Osteocyte (in vitro differentiated cells): ENCODE measurements at regions not wholly inside any gene's neighbourhood (a gene's known extent, or its start where the extent isn't known, plus 50 kb on each side); places are given as distances from the start of the nearest gene placed in this dataset.

Experiments used
- DNase-seq: peaks from one replicate; pipeline ENCODE4 v3.0.0; 2021; ENCODE audit warnings: mixed read lengths; ENCODE audit not compliant: unreplicated experiment; ENCODE audit errors: extremely low spot score
- H3K27ac Mint-ChIP-seq: one replicate; pipeline ENCODE4 v1.8.0; 2021; ENCODE audit warnings: mild to moderate bottlenecking, mixed read lengths; ENCODE audit not compliant: unreplicated experiment
- H3K27me3 Mint-ChIP-seq: one replicate; pipeline ENCODE4 v1.8.0; 2021; ENCODE audit warnings: mixed read lengths; ENCODE audit not compliant: unreplicated experiment
- H3K36me3 Mint-ChIP-seq: one replicate; pipeline ENCODE4 v1.8.0; 2021; ENCODE audit warnings: mixed read lengths; ENCODE audit not compliant: unreplicated experiment
- H3K4me1 Mint-ChIP-seq: one replicate; pipeline ENCODE4 v1.8.0; 2021; ENCODE audit warnings: mixed read lengths; ENCODE audit not compliant: unreplicated experiment
- H3K4me3 Mint-ChIP-seq: one replicate; pipeline ENCODE4 v1.8.0; 2021; ENCODE audit warnings: mild to moderate bottlenecking, moderate library complexity, mixed read lengths; ENCODE audit not compliant: unreplicated experiment
- H3K9me3 Mint-ChIP-seq: one replicate; pipeline ENCODE4 v1.8.0; 2021; ENCODE audit warnings: mixed read lengths; ENCODE audit not compliant: unreplicated experiment
- TF ChIP-seq, protein P1 (sequence below): fragments of 200-600 bp; sonication (generic); IDR thresholded peaks from 2 replicates; pipeline ENCODE4 v1.5.0; 2021; ENCODE audit warnings: antibody characterized with exemption, mild to moderate bottlenecking, moderate library complexity

GRCh38 chr3:144754076-144754783, 782.6 kb downstream of the DIPK2A start:
- Mint-ChIP-seq H3K9me3 (peaks cover 4% of the 10 kb centered on the region), H3K27ac (no peak overlapping the region), H3K4me1 (no peaks in the 10 kb centered on the region), H3K36me3 (no peaks in the 10 kb centered on the region), H3K4me3 (no peak overlapping the region), H3K27me3 (no peaks in the 10 kb centered on the region)
- no peak for DNase-seq
- TF ChIP-seq, protein P1, sequence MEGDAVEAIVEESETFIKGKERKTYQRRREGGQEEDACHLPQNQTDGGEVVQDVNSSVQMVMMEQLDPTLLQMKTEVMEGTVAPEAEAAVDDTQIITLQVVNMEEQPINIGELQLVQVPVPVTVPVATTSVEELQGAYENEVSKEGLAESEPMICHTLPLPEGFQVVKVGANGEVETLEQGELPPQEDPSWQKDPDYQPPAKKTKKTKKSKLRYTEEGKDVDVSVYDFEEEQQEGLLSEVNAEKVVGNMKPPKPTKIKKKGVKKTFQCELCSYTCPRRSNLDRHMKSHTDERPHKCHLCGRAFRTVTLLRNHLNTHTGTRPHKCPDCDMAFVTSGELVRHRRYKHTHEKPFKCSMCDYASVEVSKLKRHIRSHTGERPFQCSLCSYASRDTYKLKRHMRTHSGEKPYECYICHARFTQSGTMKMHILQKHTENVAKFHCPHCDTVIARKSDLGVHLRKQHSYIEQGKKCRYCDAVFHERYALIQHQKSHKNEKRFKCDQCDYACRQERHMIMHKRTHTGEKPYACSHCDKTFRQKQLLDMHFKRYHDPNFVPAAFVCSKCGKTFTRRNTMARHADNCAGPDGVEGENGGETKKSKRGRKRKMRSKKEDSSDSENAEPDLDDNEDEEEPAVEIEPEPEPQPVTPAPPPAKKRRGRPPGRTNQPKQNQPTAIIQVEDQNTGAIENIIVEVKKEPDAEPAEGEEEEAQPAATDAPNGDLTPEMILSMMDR, result no peak

DNA sequence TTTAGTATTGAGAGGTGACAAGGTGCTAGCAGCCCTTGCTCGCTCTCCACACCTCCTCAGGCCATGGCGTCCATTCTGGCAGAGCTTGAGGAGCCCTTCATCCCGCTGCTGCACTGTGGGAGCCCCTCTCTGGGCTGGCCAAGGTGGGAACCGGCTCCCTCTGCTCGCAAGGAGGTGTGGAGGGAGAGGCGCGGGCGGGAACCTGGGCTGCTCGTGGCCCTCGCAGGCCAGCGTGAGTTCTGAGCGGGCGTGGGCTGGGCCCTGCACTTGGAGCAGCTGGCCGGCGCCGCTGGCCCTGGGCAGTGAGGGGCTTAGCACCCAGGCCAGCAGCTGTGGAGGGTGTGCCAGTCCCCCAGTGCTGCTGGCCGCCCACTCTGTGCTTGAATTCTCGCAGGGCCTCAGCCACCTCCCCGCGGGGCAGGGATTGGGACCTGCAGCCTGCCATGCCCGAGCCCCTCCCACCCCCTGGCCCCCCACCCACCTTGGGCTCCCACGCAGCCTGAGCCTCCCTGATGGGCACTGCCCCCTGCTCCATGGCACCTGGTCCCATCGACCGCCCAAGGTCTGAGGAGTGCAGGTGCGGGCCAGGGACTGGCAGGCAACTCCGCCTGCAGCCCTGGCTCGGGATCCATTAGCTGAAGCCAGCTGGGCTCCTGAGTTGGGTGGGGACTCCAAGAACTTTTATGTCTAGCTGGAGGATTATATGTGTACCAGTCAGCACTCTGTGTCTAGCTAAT, 785.2 kb downstream of the DIPK2A start:
- TF ChIP-seq, protein P1, result no peak
- DNase-seq, result peak; percentile 82
- Mint-ChIP-seq H3K27me3 (no peaks in the 10 kb centered on the region), H3K9me3 (no peaks in the 10 kb centered on the region), H3K36me3 (no peaks in the 10 kb centered on the region), H3K4me3 (no peak overlapping the region), H3K4me1 (no peaks in the 10 kb centered on the region), H3K27ac (no peak overlapping the region)

GRCh38 chr3:144760831-144761230, 789.2 kb downstream of the DIPK2A start:
- no peaks in the 10 kb centered on the region for H3K27me3 Mint-ChIP-seq
- H3K9me3 Mint-ChIP-seq, result no peaks in the 10 kb centered on the region
- H3K4me1 Mint-ChIP-seq, result peaks cover 3% of the 10 kb centered on the region
- no peaks in the 10 kb centered on the region for H3K36me3 Mint-ChIP-seq
- no peak for DNase-seq
- H3K4me3 Mint-ChIP-seq, result no peak overlapping the region
- TF ChIP-seq, protein P1, result no peak
- H3K27ac Mint-ChIP-seq, result no peak overlapping the region

DNA sequence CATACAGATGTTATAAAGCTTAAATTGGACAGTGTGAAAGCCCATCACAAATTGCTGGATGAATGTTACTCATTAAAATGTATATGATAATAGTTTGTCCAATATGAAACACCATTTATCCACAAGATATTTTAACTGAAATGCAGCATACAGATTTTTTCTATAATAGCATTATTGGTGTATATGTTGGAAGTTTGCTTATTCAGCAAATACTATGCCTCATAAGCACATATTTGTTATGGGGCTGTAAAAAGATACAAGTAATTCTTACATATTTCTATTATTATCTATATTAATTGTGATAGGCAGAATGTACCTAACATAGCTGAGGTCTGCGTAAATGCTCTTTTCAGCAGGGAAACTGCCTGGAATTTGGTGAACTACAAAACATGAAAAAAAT, 790.5 kb downstream of the DIPK2A start:
- Mint-ChIP-seq H3K9me3 (no peaks in the 10 kb centered on the region), H3K4me3 (no peak overlapping the region), H3K36me3 (no peaks in the 10 kb centered on the region), H3K27me3 (no peaks in the 10 kb centered on the region), H3K4me1 (peaks cover 3% of the 10 kb centered on the region), H3K27ac (no peak overlapping the region)
- TF ChIP-seq, protein P1, result no peak
- DNase-seq, result no peak

- Mint-ChIP-seq H3K9me3 (no peaks in the 10 kb centered on the region), H3K27ac (no peak overlapping the region), H3K4me3 (no peak overlapping the region), H3K27me3 (no peaks in the 10 kb centered on the region), H3K36me3 (no peaks in the 10 kb centered on the region), H3K4me1 (peaks cover 3% of the 10 kb centered on the region)
- TF ChIP-seq, protein P1, result no peak
- DNase-seq, result no peak
These were observed 792.3 kb downstream of the DIPK2A start for GRCh38 chr3:144763878-144764454.
